GM21360 (cell line): ENCODE measurements at regions not wholly inside any gene's neighbourhood (a gene's known extent, or its start where the extent isn't known, plus 50 kb on each side); places are given as distances from the start of the nearest gene placed in this dataset.

ENCODE experiments used
- ATAC-seq: cut with Tn5 transposase; IDR thresholded peaks from one replicate; pipeline ENCODE4 v1.9.1; 2021; ENCODE audit warnings: mild to moderate bottlenecking, moderate library complexity; ENCODE audit not compliant: unreplicated experiment

- ATAC-seq = no peak
Observed at GRCh38 chr5:12799165-12799564, 894.9 kb upstream of the CTNND2 start.

- no peak for ATAC-seq
Observed at GRCh38 chr5:12795333-12795663, 891.1 kb upstream of the CTNND2 start.

GRCh38 chr5:12794476-12795332 lies 890.5 kb upstream of the CTNND2 start:
- no peak for ATAC-seq

GRCh38 chr5:12793373-12793772 lies 889.1 kb upstream of the CTNND2 start:
- ATAC-seq = no peak

- no peak for ATAC-seq
Observed at GRCh38 chr5:12780536-12780935, 876.3 kb upstream of the CTNND2 start.

- ATAC-seq = no peak
Observed at GRCh38 chr5:12777342-12777741, 873.1 kb upstream of the CTNND2 start.

- ATAC-seq = no peak
Observed at GRCh38 chr5:12772276-12772675, 868.0 kb upstream of the CTNND2 start.

GRCh38 chr5:12759377-12759776 lies 855.1 kb upstream of the CTNND2 start:
- no peak for ATAC-seq

GRCh38 chr5:12757035-12757434 lies 852.8 kb upstream of the CTNND2 start:
- no peak for ATAC-seq

- no peak for ATAC-seq
Observed at GRCh38 chr5:12745537-12745936, 841.3 kb upstream of the CTNND2 start.

GRCh38 chr5:12743582-12743981 lies 839.3 kb upstream of the CTNND2 start:
- ATAC-seq = no peak

GRCh38 chr5:12730354-12730753 lies 826.1 kb upstream of the CTNND2 start:
- ATAC-seq = no peak

- no peak for ATAC-seq
Observed at GRCh38 chr5:12716664-12717063, 812.4 kb upstream of the CTNND2 start.

- ATAC-seq = no peak
Observed at GRCh38 chr5:12707560-12707959, 803.3 kb upstream of the CTNND2 start.

- ATAC-seq = no peak
Observed at GRCh38 chr5:12704955-12705354, 800.7 kb upstream of the CTNND2 start.

GRCh38 chr5:12703254-12703653 lies 799.0 kb upstream of the CTNND2 start:
- ATAC-seq = no peak

GRCh38 chr5:12695651-12696050 lies 791.4 kb upstream of the CTNND2 start:
- ATAC-seq = no peak

GRCh38 chr5:12691330-12691729 lies 787.1 kb upstream of the CTNND2 start:
- ATAC-seq = no peak

GRCh38 chr5:12690361-12690760 lies 786.1 kb upstream of the CTNND2 start:
- no peak for ATAC-seq

- no peak for ATAC-seq
Observed at GRCh38 chr5:12683249-12683648, 779.0 kb upstream of the CTNND2 start.

- ATAC-seq = no peak
Observed at GRCh38 chr5:12679731-12680130, 775.5 kb upstream of the CTNND2 start.

GRCh38 chr5:12675959-12676358 lies 771.7 kb upstream of the CTNND2 start:
- no peak for ATAC-seq

GRCh38 chr5:12672141-12672540 lies 767.9 kb upstream of the CTNND2 start:
- no peak for ATAC-seq
